ENCODE measurements at regions not wholly inside any gene's neighbourhood (a gene's known extent, or its start where the extent isn't known, plus 50 kb on each side); places are given as distances from the start of the nearest gene placed in this dataset.
"Not testable (repeated sequence)": the region's sequence is repeated elsewhere in the genome, so short reads cannot be mapped to it uniquely, and the experiment has no call there.

- H3K4me3 ChIP-seq (ENCODE audit: low read depth, low read length): no peak overlapping the region
- no peak for DNase-seq (ENCODE audit: low read depth)
- TF ChIP-seq CTCF (conservative IDR thresholded peaks at IDR 0.05; ENCODE audit: low read depth, low read length): no peak
Measured at GRCh38 chr5:120101771-120102170, 362.3 kb upstream of the PRR16 start.

DNA sequence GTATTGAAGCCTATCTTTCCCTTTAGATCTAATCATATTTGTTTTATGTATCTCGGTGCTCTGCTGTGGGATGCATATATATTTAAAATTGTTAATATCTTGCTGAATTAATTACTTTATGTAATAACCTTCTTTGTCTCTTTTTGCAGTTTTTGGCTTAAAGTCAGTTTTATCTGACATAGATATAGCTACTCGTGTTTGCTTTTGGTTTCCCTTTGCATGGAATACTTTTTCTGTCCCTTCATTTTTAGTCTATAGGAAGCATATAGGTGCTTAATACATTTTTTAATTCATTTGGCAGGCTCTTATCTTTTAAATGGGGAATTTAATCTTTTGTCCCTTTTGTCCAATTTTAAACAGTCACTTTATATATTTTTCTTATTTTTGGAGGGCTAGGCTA is 360.6 kb upstream of the PRR16 start:
- no peak for DNase-seq (ENCODE audit: low read depth)
- H3K4me3 ChIP-seq (ENCODE audit: low read depth, low read length): no peak overlapping the region
- TF ChIP-seq CTCF (conservative IDR thresholded peaks at IDR 0.05; ENCODE audit: low read depth, low read length): no peak

GRCh38 chr5:120106912-120107525 is 357.1 kb upstream of the PRR16 start:
- H3K4me3 ChIP-seq (ENCODE audit: low read depth, low read length): no peak overlapping the region
- no peak for DNase-seq (ENCODE audit: low read depth)
- TF ChIP-seq CTCF (conservative IDR thresholded peaks at IDR 0.05; ENCODE audit: low read depth, low read length): no peak

- DNase-seq (ENCODE audit: low read depth): peak; percentile 43
- no peak overlapping the region for H3K4me3 ChIP-seq (ENCODE audit: low read depth, low read length)
- TF ChIP-seq CTCF (conservative IDR thresholded peaks at IDR 0.05; ENCODE audit: low read depth, low read length): no peak
Measured at GRCh38 chr5:120108586-120109248, 355.4 kb upstream of the PRR16 start.

DNA sequence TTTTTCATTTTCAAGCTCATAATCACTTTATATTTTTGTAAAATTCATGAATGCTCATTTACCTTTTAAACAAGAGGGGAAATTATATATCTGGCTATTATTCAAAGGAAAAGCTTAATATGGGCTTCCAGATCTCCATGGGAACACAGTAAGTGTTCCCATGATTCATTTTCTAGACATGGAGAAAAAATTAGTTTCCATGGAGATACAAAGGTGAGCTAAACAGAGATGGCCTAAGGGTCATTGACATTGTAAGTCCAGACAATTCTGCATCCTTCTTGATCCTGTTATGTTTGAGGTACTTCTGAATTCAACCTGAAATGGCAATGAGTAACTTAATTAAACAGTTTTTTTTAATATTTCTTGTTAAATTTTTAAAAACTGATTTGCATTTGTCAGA is 341.4 kb upstream of the PRR16 start:
- DNase-seq (ENCODE audit: low read depth): peak; percentile 58
- no peak overlapping the region for H3K4me3 ChIP-seq (ENCODE audit: low read depth, low read length)
- TF ChIP-seq CTCF (conservative IDR thresholded peaks at IDR 0.05; ENCODE audit: low read depth, low read length): no peak

DNA sequence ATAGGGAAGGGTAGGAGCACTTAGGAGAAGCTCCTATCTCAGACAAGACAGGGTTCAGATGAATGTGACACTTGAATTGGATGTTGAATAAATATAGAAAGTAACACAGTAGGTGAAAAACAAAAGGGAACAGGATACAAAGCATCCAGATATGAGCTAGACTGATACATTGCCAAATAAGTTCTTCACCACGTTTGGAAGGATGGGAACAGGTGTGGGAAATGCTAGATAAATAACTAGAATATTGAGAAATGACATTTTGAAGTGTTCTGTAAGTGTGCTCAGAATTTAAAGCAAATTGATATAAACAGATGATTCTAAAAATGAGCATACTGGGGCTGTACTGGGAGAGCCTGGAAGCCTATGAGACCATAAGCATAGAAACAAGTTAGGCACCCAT is 340.1 kb upstream of the PRR16 start:
- H3K4me3 ChIP-seq (ENCODE audit: low read depth, low read length): no peak overlapping the region
- no peak for DNase-seq (ENCODE audit: low read depth)
- no peak for TF ChIP-seq CTCF (conservative IDR thresholded peaks at IDR 0.05; ENCODE audit: low read depth, low read length)

GRCh38 chr5:120124961-120125360 is 339.1 kb upstream of the PRR16 start:
- H3K4me3 ChIP-seq (ENCODE audit: low read depth, low read length): no peak overlapping the region
- TF ChIP-seq CTCF (conservative IDR thresholded peaks at IDR 0.05; ENCODE audit: low read depth, low read length): no peak
- peak; percentile 37 for DNase-seq (ENCODE audit: low read depth)

GRCh38 chr5:120132347-120132746 is 331.8 kb upstream of the PRR16 start:
- DNase-seq (ENCODE audit: low read depth); H3K4me3 ChIP-seq (ENCODE audit: low read depth, low read length): not testable (repeated sequence)
